CD8-positive, alpha-beta memory T cell (primary cell): ENCODE measurements at regions not wholly inside any gene's neighbourhood (a gene's known extent, or its start where the extent isn't known, plus 50 kb on each side); places are given as distances from the start of the nearest gene placed in this dataset.

Experiments
- CTCF ChIA-PET: fragments of 350-600 bp; sonication (Branson Sonifier 250); formaldehyde crosslinking; loops from one replicate; lab custom pipeline; 2021; ENCODE audit warnings: antibody characterized with exemption; lab: Charles Lee
- POLR2A ChIA-PET: fragments of 350-600 bp; sonication (Branson Sonifier 250); formaldehyde crosslinking; loops from one replicate; lab custom pipeline; 2021; ENCODE audit warnings: antibody characterized with exemption; lab: Charles Lee
- DNase-seq, 5 donors: peaks; one replicate each; pipeline versions ENCODE4 v3.0.0 to v3.0.0-alpha.2; 2020 to 2022; ENCODE audit warnings: mixed read lengths in 1 of 5
- H3K27ac ChIP-seq: one replicate; pipeline ENCODE4 v1.7.0; 2013; ENCODE audit warnings: low read depth, mild to moderate bottlenecking, low read length, moderate library complexity
- H3K27me3 ChIP-seq: 2 replicates; pipeline ENCODE4 v1.7.0; 2013; ENCODE audit warnings: low read length, mild to moderate bottlenecking; ENCODE audit not compliant: insufficient read depth, poor library complexity, severe bottlenecking
- H3K36me3 ChIP-seq: 2 replicates; pipeline ENCODE4 v1.7.0; 2013; ENCODE audit warnings: mild to moderate bottlenecking, low read length, moderate library complexity; ENCODE audit not compliant: insufficient read depth
- H3K4me1 ChIP-seq: 2 replicates; pipeline ENCODE4 v1.7.0; 2013; ENCODE audit warnings: mild to moderate bottlenecking, low read length, moderate library complexity; ENCODE audit not compliant: insufficient read depth
- H3K4me3 ChIP-seq: 2 replicates; pipeline ENCODE4 v1.7.0; 2013; ENCODE audit warnings: mild to moderate bottlenecking, low read length
- H3K9me3 ChIP-seq: 2 replicates; pipeline ENCODE4 v1.7.0; 2013; ENCODE audit warnings: mild to moderate bottlenecking, low read length
- H3K27ac Mint-ChIP-seq, 8 donors: one replicate each; pipeline ENCODE4 v1.8.0; 2020 to 2021; ENCODE audit warnings: mixed read lengths in 8 of 8, mild to moderate bottlenecking in 6 of 8, inconsistent platforms in 3 of 8, moderate library complexity in 3 of 8
- H3K27me3 Mint-ChIP-seq, 2 donors: one replicate each; pipeline ENCODE4 v1.8.0; 2020 to 2021; ENCODE audit warnings: mixed read lengths in 2 of 2, mild to moderate bottlenecking in 1 of 2, moderate library complexity in 1 of 2
- H3K36me3 Mint-ChIP-seq, 3 donors: one replicate each; pipeline ENCODE4 v1.8.0; 2020 to 2021; ENCODE audit warnings: mixed read lengths in 3 of 3, inconsistent platforms in 1 of 3, mild to moderate bottlenecking in 1 of 3
- H3K4me1 Mint-ChIP-seq, 3 donors: one replicate each; pipeline ENCODE4 v1.8.0; 2020 to 2021; ENCODE audit warnings: mixed read lengths in 3 of 3, inconsistent platforms in 1 of 3, mild to moderate bottlenecking in 1 of 3
- H3K4me3 Mint-ChIP-seq, 7 donors: one replicate each; pipeline ENCODE4 v1.8.0; 2020 to 2021; ENCODE audit warnings: mixed read lengths in 7 of 7, mild to moderate bottlenecking in 6 of 7, moderate library complexity in 4 of 7, inconsistent platforms in 2 of 7
- H3K9me3 Mint-ChIP-seq, 5 donors: one replicate each; pipeline ENCODE4 v1.8.0; 2020 to 2022; ENCODE audit warnings: mixed read lengths in 5 of 5, mild to moderate bottlenecking in 3 of 5, moderate library complexity in 2 of 5, inconsistent platforms in 1 of 5

GRCh38 chr2:122148128-122148767, 392.8 kb downstream of the TSN start:
- Histone ChIP-seq H3K9me3 (no peaks in the 10 kb centered on the region), H3K4me3 (no peak overlapping the region), H3K4me1 (no peaks in the 10 kb centered on the region), H3K27ac (no peak overlapping the region), H3K27me3 (no peaks in the 10 kb centered on the region), H3K36me3 (no peaks in the 10 kb centered on the region)
- Mint-ChIP-seq H3K9me3 (peaks cover 0 to 2% (median 0%) of the 10 kb centered on the region in 5 donors), H3K27ac (no peak overlapping the region), H3K4me3 (no peak overlapping the region), H3K36me3 (no peaks in the 10 kb centered on the region), H3K4me1 (no peaks in the 10 kb centered on the region), H3K27me3 (no peaks in the 10 kb centered on the region)
- DNase-seq = no peak
- ChIA-PET POLR2A (no interaction called here), CTCF (no interaction called here)

DNA sequence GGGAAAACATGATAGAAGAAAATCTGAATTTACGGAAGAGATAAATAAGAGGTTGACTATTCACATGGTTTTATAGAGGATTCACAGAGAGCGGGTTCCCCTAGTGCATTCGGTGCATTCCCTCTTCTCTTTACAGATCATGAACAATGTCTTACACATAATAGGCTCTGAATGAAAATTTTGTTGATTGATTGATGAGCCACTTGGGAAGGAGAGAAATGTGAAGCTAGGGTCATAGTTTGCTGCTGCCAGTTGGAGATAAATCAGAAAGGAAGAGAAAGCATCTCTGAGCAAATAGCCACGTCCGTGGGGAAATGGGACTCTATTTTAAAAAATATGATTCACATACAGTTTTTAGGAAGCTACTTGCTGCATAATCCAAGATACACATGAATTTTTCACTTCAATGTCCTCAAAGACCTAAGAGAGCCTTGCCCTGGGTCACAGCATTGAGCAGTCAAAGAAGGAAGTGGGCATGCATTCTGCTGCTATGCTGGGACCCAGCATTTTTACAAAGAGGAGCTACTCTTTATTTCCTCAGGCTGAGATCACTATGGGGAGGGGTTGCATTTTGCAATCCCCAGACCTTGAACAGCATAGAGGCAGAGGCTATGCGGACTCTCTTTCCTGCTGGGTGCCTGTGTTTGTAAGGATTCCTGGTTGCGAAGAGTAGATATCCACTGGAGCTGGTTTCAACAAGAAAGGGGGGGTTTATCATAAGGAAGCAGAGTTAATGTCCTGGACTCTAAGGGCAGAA, 395.3 kb downstream of the TSN start:
- H3K9me3 ChIP-seq = no peaks in the 10 kb centered on the region
- ChIA-PET CTCF (no interaction called here), POLR2A (no interaction called here)
- no peaks in the 10 kb centered on the region for H3K36me3 Mint-ChIP-seq
- H3K27me3 Mint-ChIP-seq = no peaks in the 10 kb centered on the region
- H3K36me3 ChIP-seq = no peaks in the 10 kb centered on the region
- no peaks in the 10 kb centered on the region for H3K27me3 ChIP-seq
- H3K4me3 Mint-ChIP-seq = no peak overlapping the region
- DNase-seq = no peak
- H3K9me3 Mint-ChIP-seq = peaks cover 0 to 2% (median 0%) of the 10 kb centered on the region in 5 donors
- no peaks in the 10 kb centered on the region for H3K4me1 ChIP-seq
- H3K27ac Mint-ChIP-seq = no peak overlapping the region
- no peak overlapping the region for H3K4me3 ChIP-seq
- no peaks in the 10 kb centered on the region for H3K4me1 Mint-ChIP-seq
- no peak overlapping the region for H3K27ac ChIP-seq

DNA sequence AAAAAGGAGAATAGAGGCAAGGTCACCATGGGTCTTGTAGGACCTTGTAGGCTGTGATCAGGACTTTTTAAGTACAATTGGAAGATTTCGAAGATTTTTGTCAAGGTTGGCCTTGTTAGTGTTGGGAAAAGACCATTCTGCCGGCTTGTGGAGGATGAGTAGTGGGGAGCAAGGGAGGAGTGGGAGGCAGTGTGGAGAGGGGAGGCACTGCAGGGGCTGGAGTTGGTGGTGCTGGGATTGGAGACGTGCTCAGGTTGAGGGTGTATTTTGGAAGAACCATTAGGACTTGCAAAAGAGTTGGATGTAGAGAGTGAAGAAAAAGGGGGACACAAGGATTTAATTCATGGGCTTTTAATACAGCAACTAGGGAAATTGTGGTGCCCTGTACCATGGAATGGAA, 397.1 kb downstream of the TSN start:
- Mint-ChIP-seq H3K36me3 (no peaks in the 10 kb centered on the region), H3K4me3 (no peak overlapping the region), H3K4me1 (no peaks in the 10 kb centered on the region), H3K27ac (no peak overlapping the region), H3K9me3 (peaks cover 0 to 2% (median 0%) of the 10 kb centered on the region in 5 donors), H3K27me3 (no peaks in the 10 kb centered on the region)
- no peak for DNase-seq
- Histone ChIP-seq H3K4me1 (no peaks in the 10 kb centered on the region), H3K4me3 (no peak overlapping the region), H3K9me3 (no peaks in the 10 kb centered on the region), H3K27me3 (no peaks in the 10 kb centered on the region), H3K36me3 (no peaks in the 10 kb centered on the region), H3K27ac (no peak overlapping the region)
- POLR2A ChIA-PET = no interaction called here
- CTCF ChIA-PET = no interaction called here

GRCh38 chr2:122156176-122156890, 400.9 kb downstream of the TSN start:
- no peaks in the 10 kb centered on the region for H3K4me1 ChIP-seq
- Mint-ChIP-seq H3K4me3 (no peak overlapping the region), H3K9me3 (peaks cover 0 to under 1% (median 0%) of the 10 kb centered on the region in 5 donors), H3K27me3 (peaks cover 0 to 1% of the 10 kb centered on the region in 2 donors), H3K27ac (no peak overlapping the region), H3K36me3 (no peaks in the 10 kb centered on the region), H3K4me1 (no peaks in the 10 kb centered on the region)
- no peak overlapping the region for H3K4me3 ChIP-seq
- POLR2A ChIA-PET = no interaction called here
- no peaks in the 10 kb centered on the region for H3K27me3 ChIP-seq
- no peak overlapping the region for H3K27ac ChIP-seq
- no peaks in the 10 kb centered on the region for H3K36me3 ChIP-seq
- CTCF ChIA-PET = no interaction called here
- no peaks in the 10 kb centered on the region for H3K9me3 ChIP-seq
- DNase-seq = no peak

DNA sequence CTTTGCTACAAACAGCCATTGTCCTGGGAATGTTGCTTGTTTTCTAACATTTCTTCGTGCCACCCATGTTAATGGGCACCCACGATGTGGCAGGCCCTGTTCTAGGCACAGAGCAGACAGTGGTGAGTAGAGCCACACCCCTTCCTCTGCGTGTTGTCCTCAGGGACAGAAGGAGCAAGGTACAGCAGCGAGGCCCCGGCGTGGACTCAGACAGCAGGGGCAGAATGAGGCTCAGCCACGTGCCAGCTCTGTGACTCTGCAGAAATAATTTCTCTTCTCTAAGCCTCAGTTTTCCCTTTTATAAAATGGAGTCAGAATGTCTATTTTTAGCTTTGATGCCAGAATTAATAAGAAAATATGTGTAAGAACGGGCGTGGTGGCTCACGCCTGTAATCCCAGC, 401.7 kb downstream of the TSN start:
- H3K9me3 Mint-ChIP-seq = no peaks in the 10 kb centered on the region
- Histone ChIP-seq H3K4me3 (no peak overlapping the region), H3K4me1 (no peaks in the 10 kb centered on the region), H3K36me3 (no peaks in the 10 kb centered on the region), H3K9me3 (no peaks in the 10 kb centered on the region), H3K27me3 (no peaks in the 10 kb centered on the region), H3K27ac (no peak overlapping the region)
- CTCF ChIA-PET = no interaction called here
- H3K36me3 Mint-ChIP-seq = no peaks in the 10 kb centered on the region
- POLR2A ChIA-PET = no interaction called here
- H3K4me1 Mint-ChIP-seq = no peaks in the 10 kb centered on the region
- DNase-seq = no peak
- peaks cover 0 to 1% of the 10 kb centered on the region in 2 donors for H3K27me3 Mint-ChIP-seq
- no peak overlapping the region for H3K4me3 Mint-ChIP-seq
- H3K27ac Mint-ChIP-seq = no peak overlapping the region

DNA sequence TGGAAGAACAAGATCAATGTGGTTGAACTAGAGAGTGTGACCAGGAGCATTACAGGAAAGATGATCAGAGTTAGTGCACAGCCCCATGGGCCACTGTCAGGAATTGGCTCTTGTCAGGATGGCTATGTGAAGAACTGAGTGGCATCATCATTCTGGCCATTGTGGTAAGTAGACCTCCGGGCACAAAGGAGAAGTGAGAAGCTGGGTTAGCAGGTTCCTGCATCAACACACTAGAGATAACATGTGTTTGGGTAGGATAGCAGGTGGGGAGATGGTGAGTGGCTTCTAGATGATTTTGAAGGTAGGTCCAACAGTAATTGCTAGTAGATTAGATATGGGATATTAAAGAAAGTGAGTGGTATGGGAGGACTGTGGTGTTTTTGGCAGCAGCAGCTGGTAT, 408.2 kb downstream of the TSN start:
- H3K9me3 Mint-ChIP-seq = no peaks in the 10 kb centered on the region
- H3K4me1 Mint-ChIP-seq = no peaks in the 10 kb centered on the region
- no peak overlapping the region for H3K27ac ChIP-seq

GRCh38 chr2:122164964-122165363, 409.5 kb downstream of the TSN start:
- Mint-ChIP-seq H3K27ac (no peak overlapping the region), H3K4me3 (no peak overlapping the region), H3K4me1 (no peaks in the 10 kb centered on the region), H3K27me3 (peaks cover 0 to 2% of the 10 kb centered on the region in 2 donors), H3K36me3 (no peaks in the 10 kb centered on the region), H3K9me3 (no peaks in the 10 kb centered on the region)
- DNase-seq = no peak
- Histone ChIP-seq H3K36me3 (no peaks in the 10 kb centered on the region), H3K27me3 (no peaks in the 10 kb centered on the region), H3K4me3 (no peak overlapping the region), H3K4me1 (no peaks in the 10 kb centered on the region), H3K9me3 (no peaks in the 10 kb centered on the region), H3K27ac (no peak overlapping the region)
- ChIA-PET POLR2A (no interaction called here), CTCF (no interaction called here)

More for the DNA sequence above, 408.2 kb downstream of the TSN start:
- POLR2A ChIA-PET = no interaction called here
- CTCF ChIA-PET = no interaction called here
- H3K36me3 ChIP-seq = no peaks in the 10 kb centered on the region
- Mint-ChIP-seq H3K27me3 (peaks cover 0 to 2% of the 10 kb centered on the region in 2 donors), H3K36me3 (no peaks in the 10 kb centered on the region), H3K4me3 (no peak overlapping the region), H3K27ac (no peak overlapping the region)
- H3K9me3 ChIP-seq = no peaks in the 10 kb centered on the region
- no peak overlapping the region for H3K4me3 ChIP-seq
- no peak for DNase-seq
- no peaks in the 10 kb centered on the region for H3K4me1 ChIP-seq
- no peaks in the 10 kb centered on the region for H3K27me3 ChIP-seq

DNA sequence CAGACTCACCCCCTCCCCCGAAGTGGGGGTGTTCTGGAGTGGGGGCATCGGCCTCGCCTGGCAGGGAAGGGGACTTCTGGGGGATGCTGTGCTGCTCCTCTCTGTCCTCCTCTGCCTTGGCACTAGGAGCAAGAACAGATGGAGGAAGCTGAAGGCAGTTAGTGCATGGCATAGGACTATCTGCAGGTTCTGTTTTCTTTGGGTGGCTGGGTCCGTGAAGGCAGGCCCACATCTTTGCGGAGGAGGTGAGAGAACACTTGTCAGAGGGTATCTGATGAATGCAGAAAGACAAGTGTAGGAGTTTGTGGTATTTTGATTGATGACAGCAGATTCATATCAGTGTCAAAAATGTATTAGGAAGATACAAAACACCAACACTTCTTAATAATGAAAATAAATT, 411.4 kb downstream of the TSN start:
- Histone ChIP-seq H3K27me3 (no peaks in the 10 kb centered on the region), H3K4me3 (no peak overlapping the region), H3K36me3 (no peaks in the 10 kb centered on the region), H3K27ac (no peak overlapping the region), H3K4me1 (no peaks in the 10 kb centered on the region), H3K9me3 (no peaks in the 10 kb centered on the region)
- Mint-ChIP-seq H3K27ac (no peak overlapping the region), H3K27me3 (peaks cover 0 to 2% of the 10 kb centered on the region in 2 donors), H3K9me3 (no peaks in the 10 kb centered on the region), H3K4me3 (no peak overlapping the region), H3K4me1 (no peaks in the 10 kb centered on the region), H3K36me3 (no peaks in the 10 kb centered on the region)
- DNase-seq = no peak
- ChIA-PET POLR2A (no interaction called here), CTCF (no interaction called here)
